HEK293 (cell line): ENCODE measurements at regions not wholly inside any gene's neighbourhood (a gene's known extent, or its start where the extent isn't known, plus 50 kb on each side); places are given as distances from the start of the nearest gene placed in this dataset.

Experiments used
- BCL11A ChIP-seq: fragments of 450-650 bp; formaldehyde crosslinking; IDR thresholded peaks from 2 replicates; pipeline ENCODE4 v1.5.1; 2016; ENCODE audit warnings: low read depth, missing biosample characterization, missing genetic modification characterization
- BCL11B ChIP-seq: fragments of 450-650 bp; formaldehyde crosslinking; IDR thresholded peaks from 2 replicates; pipeline ENCODE4 v1.5.1; 2016; ENCODE audit warnings: low read depth, missing biosample characterization, missing genetic modification characterization
- OVOL3 ChIP-seq: fragments of 450-650 bp; formaldehyde crosslinking; IDR thresholded peaks from 2 replicates; pipeline ENCODE4 v1.5.1; 2016; ENCODE audit warnings: missing biosample characterization, missing genetic modification characterization
- ZBTB7A ChIP-seq: fragments of 450-650 bp; formaldehyde crosslinking; IDR thresholded peaks from 2 replicates; pipeline ENCODE4 v1.5.1; 2016; ENCODE audit warnings: low read depth, missing biosample characterization, missing genetic modification characterization
- ZNF132 ChIP-seq: fragments of 450-650 bp; formaldehyde crosslinking; IDR thresholded peaks from 2 replicates; pipeline ENCODE4 v1.5.1; 2017; ENCODE audit warnings: missing biosample characterization, missing genetic modification characterization, borderline replicate concordance
- ZNF16 ChIP-seq: fragments of 450-650 bp; formaldehyde crosslinking; IDR thresholded peaks from 2 replicates; pipeline ENCODE4 v1.5.1; 2016; ENCODE audit warnings: low read depth, missing biosample characterization, missing genetic modification characterization
- ZNF24 ChIP-seq: fragments of 450-650 bp; formaldehyde crosslinking; IDR thresholded peaks from 2 replicates; pipeline ENCODE4 v1.5.1; 2016; ENCODE audit warnings: missing biosample characterization, missing genetic modification characterization
- ZNF433 ChIP-seq: fragments of 450-650 bp; formaldehyde crosslinking; IDR thresholded peaks from 2 replicates; pipeline ENCODE4 v1.5.1; 2016; ENCODE audit warnings: missing biosample characterization, missing genetic modification characterization, low read depth
- ZNF776 ChIP-seq: fragments of 450-650 bp; formaldehyde crosslinking; IDR thresholded peaks from 2 replicates; pipeline ENCODE4 v1.5.0; 2017; ENCODE audit warnings: missing biosample characterization, missing genetic modification characterization, borderline replicate concordance
- ZNF837 ChIP-seq: fragments of 450-650 bp; formaldehyde crosslinking; IDR thresholded peaks from 2 replicates; pipeline ENCODE4 v1.5.1; 2016; ENCODE audit warnings: missing biosample characterization, missing genetic modification characterization
- TF ChIP-seq, protein P1 (sequence below): fragments of 450-650 bp; formaldehyde crosslinking; IDR thresholded peaks from 2 replicates; pipeline ENCODE4 v1.5.1; 2016; ENCODE audit warnings: missing biosample characterization, missing genetic modification characterization
- TF ChIP-seq, protein P2 (sequence below): fragments of 450-650 bp; formaldehyde crosslinking; IDR thresholded peaks from 2 replicates; pipeline ENCODE4 v1.5.1; 2016; ENCODE audit warnings: missing biosample characterization, missing genetic modification characterization
- TF ChIP-seq, protein P3 (sequence below): fragments of 450-650 bp; formaldehyde crosslinking; IDR thresholded peaks from 2 replicates; pipeline ENCODE4 v1.5.1; 2016; ENCODE audit warnings: missing biosample characterization, missing genetic modification characterization

DNA sequence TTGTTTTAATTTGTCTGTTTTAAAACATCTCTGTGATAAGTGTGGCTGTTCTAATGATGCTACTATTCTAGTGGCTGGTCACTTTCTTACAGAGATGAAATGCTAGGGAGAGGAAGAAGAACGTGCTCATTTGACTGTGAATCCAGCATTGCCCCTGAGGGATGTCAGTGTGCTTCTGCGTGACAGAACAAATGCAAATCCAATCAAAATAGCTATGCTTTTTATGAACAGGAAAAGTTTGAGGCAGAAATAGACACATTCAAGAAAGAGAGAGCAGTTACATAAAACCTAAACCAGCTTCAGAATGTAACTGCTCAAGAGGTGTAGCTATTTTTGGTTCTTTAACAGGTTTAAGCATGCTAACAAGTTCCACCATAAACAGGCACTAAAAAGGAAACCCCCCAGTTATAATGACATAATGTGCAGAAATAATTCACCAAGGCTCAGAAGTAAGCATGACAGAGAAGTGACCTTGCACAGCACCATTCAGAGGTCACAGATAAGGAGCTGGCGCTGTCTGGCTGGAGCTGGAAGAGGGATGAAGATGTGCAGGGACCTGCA lies 385.3 kb downstream of the EPM2A start:
- TF ChIP-seq, protein P1, sequence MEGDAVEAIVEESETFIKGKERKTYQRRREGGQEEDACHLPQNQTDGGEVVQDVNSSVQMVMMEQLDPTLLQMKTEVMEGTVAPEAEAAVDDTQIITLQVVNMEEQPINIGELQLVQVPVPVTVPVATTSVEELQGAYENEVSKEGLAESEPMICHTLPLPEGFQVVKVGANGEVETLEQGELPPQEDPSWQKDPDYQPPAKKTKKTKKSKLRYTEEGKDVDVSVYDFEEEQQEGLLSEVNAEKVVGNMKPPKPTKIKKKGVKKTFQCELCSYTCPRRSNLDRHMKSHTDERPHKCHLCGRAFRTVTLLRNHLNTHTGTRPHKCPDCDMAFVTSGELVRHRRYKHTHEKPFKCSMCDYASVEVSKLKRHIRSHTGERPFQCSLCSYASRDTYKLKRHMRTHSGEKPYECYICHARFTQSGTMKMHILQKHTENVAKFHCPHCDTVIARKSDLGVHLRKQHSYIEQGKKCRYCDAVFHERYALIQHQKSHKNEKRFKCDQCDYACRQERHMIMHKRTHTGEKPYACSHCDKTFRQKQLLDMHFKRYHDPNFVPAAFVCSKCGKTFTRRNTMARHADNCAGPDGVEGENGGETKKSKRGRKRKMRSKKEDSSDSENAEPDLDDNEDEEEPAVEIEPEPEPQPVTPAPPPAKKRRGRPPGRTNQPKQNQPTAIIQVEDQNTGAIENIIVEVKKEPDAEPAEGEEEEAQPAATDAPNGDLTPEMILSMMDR, result no peak
- TF ChIP-seq ZNF837 (tag by site-specific recombination) (no peak), BCL11A (tag by site-specific recombination) (no peak), ZNF132 (no peak), BCL11B (tag by site-specific recombination) (no peak), ZNF776 (tag by site-specific recombination) (no peak), ZNF24 (tag by site-specific recombination) (no peak), OVOL3 (tag by site-specific recombination) (no peak), ZNF16 (no peak), ZBTB7A (no peak), ZNF433 (tag by site-specific recombination) (no peak)
- TF ChIP-seq, protein P2, sequence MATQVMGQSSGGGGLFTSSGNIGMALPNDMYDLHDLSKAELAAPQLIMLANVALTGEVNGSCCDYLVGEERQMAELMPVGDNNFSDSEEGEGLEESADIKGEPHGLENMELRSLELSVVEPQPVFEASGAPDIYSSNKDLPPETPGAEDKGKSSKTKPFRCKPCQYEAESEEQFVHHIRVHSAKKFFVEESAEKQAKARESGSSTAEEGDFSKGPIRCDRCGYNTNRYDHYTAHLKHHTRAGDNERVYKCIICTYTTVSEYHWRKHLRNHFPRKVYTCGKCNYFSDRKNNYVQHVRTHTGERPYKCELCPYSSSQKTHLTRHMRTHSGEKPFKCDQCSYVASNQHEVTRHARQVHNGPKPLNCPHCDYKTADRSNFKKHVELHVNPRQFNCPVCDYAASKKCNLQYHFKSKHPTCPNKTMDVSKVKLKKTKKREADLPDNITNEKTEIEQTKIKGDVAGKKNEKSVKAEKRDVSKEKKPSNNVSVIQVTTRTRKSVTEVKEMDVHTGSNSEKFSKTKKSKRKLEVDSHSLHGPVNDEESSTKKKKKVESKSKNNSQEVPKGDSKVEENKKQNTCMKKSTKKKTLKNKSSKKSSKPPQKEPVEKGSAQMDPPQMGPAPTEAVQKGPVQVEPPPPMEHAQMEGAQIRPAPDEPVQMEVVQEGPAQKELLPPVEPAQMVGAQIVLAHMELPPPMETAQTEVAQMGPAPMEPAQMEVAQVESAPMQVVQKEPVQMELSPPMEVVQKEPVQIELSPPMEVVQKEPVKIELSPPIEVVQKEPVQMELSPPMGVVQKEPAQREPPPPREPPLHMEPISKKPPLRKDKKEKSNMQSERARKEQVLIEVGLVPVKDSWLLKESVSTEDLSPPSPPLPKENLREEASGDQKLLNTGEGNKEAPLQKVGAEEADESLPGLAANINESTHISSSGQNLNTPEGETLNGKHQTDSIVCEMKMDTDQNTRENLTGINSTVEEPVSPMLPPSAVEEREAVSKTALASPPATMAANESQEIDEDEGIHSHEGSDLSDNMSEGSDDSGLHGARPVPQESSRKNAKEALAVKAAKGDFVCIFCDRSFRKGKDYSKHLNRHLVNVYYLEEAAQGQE, result no peak
- TF ChIP-seq, protein P3, sequence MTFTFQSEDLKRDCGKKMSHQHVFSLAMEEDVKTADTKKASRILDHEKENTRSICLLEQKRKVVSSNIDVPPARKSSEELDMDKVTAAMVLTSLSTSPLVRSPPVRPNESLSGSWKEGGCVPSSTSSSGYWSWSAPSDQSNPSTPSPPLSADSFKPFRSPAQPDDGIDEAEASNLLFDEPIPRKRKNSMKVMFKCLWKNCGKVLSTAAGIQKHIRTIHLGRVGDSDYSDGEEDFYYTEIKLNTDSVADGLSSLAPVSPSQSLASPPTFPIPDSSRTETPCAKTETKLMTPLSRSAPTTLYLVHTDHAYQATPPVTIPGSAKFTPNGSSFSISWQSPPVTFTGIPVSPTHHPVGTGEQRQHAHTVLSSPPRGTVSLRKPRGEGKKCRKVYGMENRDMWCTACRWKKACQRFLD (tag by site-specific recombination), result no peak
